ENCODE measurements at regions not wholly inside any gene's neighbourhood (a gene's known extent, or its start where the extent isn't known, plus 50 kb on each side); places are given as distances from the start of the nearest gene placed in this dataset.

GRCh38 chr13:27334774-27335435 is 64.3 kb downstream of the RASL11A start:
- no peak for TF ChIP-seq CTCF (IDR thresholded peaks at IDR 0.05)
- Mint-ChIP-seq H3K36me3 (no peaks in the 10 kb centered on the region), H3K9me3 (peaks cover 0 to 3% (median 0%) of the 10 kb centered on the region in 7 donors), H3K27ac (no peak overlapping the region), H3K4me1 (no peaks in the 10 kb centered on the region), H3K27me3 (ENCODE audit: low read depth in 3 of 3) (peaks cover 7 to 24% (median 8%) of the 10 kb centered on the region in 3 donors), H3K4me3 (no peak overlapping the region)
- intact Hi-C loops (cut with micrococcal nuclease): no loop called here
- 96% methylated on average over 5 of the region's 13 CpGs for WGBS (ENCODE audit: insufficient coverage)
- Histone ChIP-seq H3K36me3 (replicated peaks in 1 of 2; ENCODE audit: control insufficient read depth in 1 of 2, insufficient read depth in 2 of 2, low read length in 2 of 2) (no peaks in the 10 kb centered on the region), H3K4me3 (replicated peaks in 1 of 3; ENCODE audit: low read depth in 2 of 3, low read length in 3 of 3) (no peak overlapping the region), H2AFZ (ENCODE audit: insufficient read depth, low read depth, low read length, poor library complexity, severe bottlenecking) (no peak overlapping the region), H3K79me2 (ENCODE audit: insufficient read depth, low read length) (no peaks in the 10 kb centered on the region), H3K9me3 (replicated peaks in 1 of 2; ENCODE audit: control insufficient read depth in 1 of 2, insufficient read depth in 1 of 2, low read length in 2 of 2) (no peaks in the 10 kb centered on the region), H3K9ac (ENCODE audit: insufficient read depth, low read length, poor library complexity, severe bottlenecking) (no peak overlapping the region), H4K20me1 (ENCODE audit: insufficient read depth, low read length) (no peaks in the 10 kb centered on the region), H3K27ac (ENCODE audit: low read depth in 1 of 2, low read length in 2 of 2) (no peak overlapping the region), H3K27me3 (ENCODE audit: control insufficient read depth in 2 of 2, insufficient read depth in 2 of 2, low read length in 2 of 2) (no peaks in the 10 kb centered on the region), H3K4me1 (ENCODE audit: control insufficient read depth in 1 of 2, insufficient read depth in 2 of 2, low read length in 2 of 2) (no peaks in the 10 kb centered on the region), H3K4me2 (replicated peaks; ENCODE audit: extremely low read depth, low read length, poor library complexity, severe bottlenecking) (no peak overlapping the region)
- no peak for DNase-seq

- DNase-seq: no peak
- TF ChIP-seq CTCF (IDR thresholded peaks at IDR 0.05): no peak
- Histone ChIP-seq H3K36me3 (replicated peaks in 1 of 2; ENCODE audit: control insufficient read depth in 1 of 2, insufficient read depth in 2 of 2, low read length in 2 of 2) (no peaks in the 10 kb centered on the region), H3K27me3 (ENCODE audit: control insufficient read depth in 2 of 2, insufficient read depth in 2 of 2, low read length in 2 of 2) (no peaks in the 10 kb centered on the region), H3K9me3 (replicated peaks in 1 of 2; ENCODE audit: control insufficient read depth in 1 of 2, insufficient read depth in 1 of 2, low read length in 2 of 2) (no peaks in the 10 kb centered on the region), H3K79me2 (ENCODE audit: insufficient read depth, low read length) (no peaks in the 10 kb centered on the region), H4K20me1 (ENCODE audit: insufficient read depth, low read length) (no peaks in the 10 kb centered on the region), H3K4me3 (replicated peaks in 1 of 3; ENCODE audit: low read depth in 2 of 3, low read length in 3 of 3) (no peak overlapping the region), H2AFZ (ENCODE audit: insufficient read depth, low read depth, low read length, poor library complexity, severe bottlenecking) (no peak overlapping the region), H3K4me2 (replicated peaks; ENCODE audit: extremely low read depth, low read length, poor library complexity, severe bottlenecking) (no peak overlapping the region), H3K27ac (ENCODE audit: low read depth in 1 of 2, low read length in 2 of 2) (no peak overlapping the region), H3K9ac (ENCODE audit: insufficient read depth, low read length, poor library complexity, severe bottlenecking) (no peak overlapping the region), H3K4me1 (ENCODE audit: control insufficient read depth in 1 of 2, insufficient read depth in 2 of 2, low read length in 2 of 2) (no peaks in the 10 kb centered on the region)
- no peaks in the 10 kb centered on the region for H3K4me1 Mint-ChIP-seq
- no peak overlapping the region for H3K27ac Mint-ChIP-seq
- H3K36me3 Mint-ChIP-seq: no peaks in the 10 kb centered on the region
- peaks cover 8 to 21% (median 10%) of the 10 kb centered on the region in 3 donors for H3K27me3 Mint-ChIP-seq (ENCODE audit: low read depth in 3 of 3)
- no peak overlapping the region for H3K4me3 Mint-ChIP-seq
- WGBS (ENCODE audit: insufficient coverage): 84% methylated on average over 5 of the region's 6 CpGs
- peaks cover 0 to 3% (median 0%) of the 10 kb centered on the region in 7 donors for H3K9me3 Mint-ChIP-seq
- intact Hi-C loops (cut with micrococcal nuclease): no loop called here
Measured at GRCh38 chr13:27336014-27336673, 65.5 kb downstream of the RASL11A start.

Data from CD14-positive monocyte (primary cell).